Vagina (tissue), 2 donors: ENCODE measurements at regions not wholly inside any gene's neighbourhood (a gene's known extent, or its start where the extent isn't known, plus 50 kb on each side); places are given as distances from the start of the nearest gene placed in this dataset.

Experiments
- POLR2A ChIP-seq, 2 donors: fragments of 450-650 bp; IDR thresholded peaks; one replicate each; pipeline ENCODE4 v1.6.1; 2017; ENCODE audit warnings: antibody characterized with exemption in 2 of 2, mild to moderate bottlenecking in 2 of 2, moderate library complexity in 2 of 2
- POLR2AphosphoS5 ChIP-seq, 2 donors: sonication (generic); formaldehyde crosslinking; IDR thresholded peaks; one replicate each; pipeline ENCODE4 v1.9.0; 2017; ENCODE audit warnings: antibody characterized with exemption in 2 of 2, mild to moderate bottlenecking in 2 of 2, low read depth in 1 of 2; ENCODE audit not compliant: insufficient read depth in 1 of 2
- TF ChIP-seq, protein P1 (sequence below), 3 experiments: fragments of 450-650 bp in 2 of 3; fragments of 200-600 bp in 1 of 3; sonication (generic) in 1 of 3; IDR thresholded peaks; one replicate each; pipeline ENCODE4 v1.5.1; 2017 to 2019; ENCODE audit warnings: antibody characterized with exemption in 3 of 3, mild to moderate bottlenecking in 2 of 3, moderate library complexity in 2 of 3

- TF ChIP-seq, protein P1, sequence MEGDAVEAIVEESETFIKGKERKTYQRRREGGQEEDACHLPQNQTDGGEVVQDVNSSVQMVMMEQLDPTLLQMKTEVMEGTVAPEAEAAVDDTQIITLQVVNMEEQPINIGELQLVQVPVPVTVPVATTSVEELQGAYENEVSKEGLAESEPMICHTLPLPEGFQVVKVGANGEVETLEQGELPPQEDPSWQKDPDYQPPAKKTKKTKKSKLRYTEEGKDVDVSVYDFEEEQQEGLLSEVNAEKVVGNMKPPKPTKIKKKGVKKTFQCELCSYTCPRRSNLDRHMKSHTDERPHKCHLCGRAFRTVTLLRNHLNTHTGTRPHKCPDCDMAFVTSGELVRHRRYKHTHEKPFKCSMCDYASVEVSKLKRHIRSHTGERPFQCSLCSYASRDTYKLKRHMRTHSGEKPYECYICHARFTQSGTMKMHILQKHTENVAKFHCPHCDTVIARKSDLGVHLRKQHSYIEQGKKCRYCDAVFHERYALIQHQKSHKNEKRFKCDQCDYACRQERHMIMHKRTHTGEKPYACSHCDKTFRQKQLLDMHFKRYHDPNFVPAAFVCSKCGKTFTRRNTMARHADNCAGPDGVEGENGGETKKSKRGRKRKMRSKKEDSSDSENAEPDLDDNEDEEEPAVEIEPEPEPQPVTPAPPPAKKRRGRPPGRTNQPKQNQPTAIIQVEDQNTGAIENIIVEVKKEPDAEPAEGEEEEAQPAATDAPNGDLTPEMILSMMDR (IDR thresholded peaks at IDR 0.05), result no peak
- TF ChIP-seq POLR2A (IDR thresholded peaks at IDR 0.05) (no peak), POLR2AphosphoS5 (IDR thresholded peaks at IDR 0.05; ENCODE audit: insufficient read depth in 1 of 2, low read depth in 1 of 2) (no peak)
Measured at GRCh38 chr7:84900215-84900614, 286.6 kb downstream of the SEMA3D start.
